HG03342 (cell line): ENCODE measurements at regions not wholly inside any gene's neighbourhood (a gene's known extent, or its start where the extent isn't known, plus 50 kb on each side); places are given as distances from the start of the nearest gene placed in this dataset.

Source experiments
- ATAC-seq: cut with Tn5 transposase; IDR thresholded peaks from one replicate; pipeline ENCODE4 v1.9.1; 2021; ENCODE audit warnings: mild to moderate bottlenecking, moderate library complexity; ENCODE audit not compliant: unreplicated experiment

GRCh38 chr6:5946701-5947100 lies 60.0 kb downstream of the NRN1 start:
- no peak for ATAC-seq

- ATAC-seq = no peak
These were observed 60.5 kb downstream of the NRN1 start for GRCh38 chr6:5946181-5946580.

GRCh38 chr6:5943591-5943990 lies 63.1 kb downstream of the NRN1 start:
- ATAC-seq = no peak

GRCh38 chr6:5942591-5942990 lies 64.1 kb downstream of the NRN1 start:
- no peak for ATAC-seq

GRCh38 chr6:5941188-5941587 lies 65.5 kb downstream of the NRN1 start:
- ATAC-seq = no peak

GRCh38 chr6:5938934-5939333 lies 67.8 kb downstream of the NRN1 start:
- ATAC-seq = no peak

GRCh38 chr6:5937936-5938706 lies 68.6 kb downstream of the NRN1 start:
- no peak for ATAC-seq

- no peak for ATAC-seq
These were observed 69.4 kb downstream of the NRN1 start for GRCh38 chr6:5937169-5937909.

- no peak for ATAC-seq
These were observed 70.1 kb downstream of the NRN1 start for GRCh38 chr6:5936631-5937030.

GRCh38 chr6:5936140-5936539 lies 70.6 kb downstream of the NRN1 start:
- no peak for ATAC-seq

GRCh38 chr6:5930968-5931367 lies 75.8 kb downstream of the NRN1 start:
- no peak for ATAC-seq

GRCh38 chr6:5930143-5930770 lies 76.5 kb downstream of the NRN1 start:
- ATAC-seq = no peak

GRCh38 chr6:5923840-5924239 lies 82.9 kb downstream of the NRN1 start:
- ATAC-seq = no peak

- ATAC-seq = no peak
These were observed 84.5 kb downstream of the NRN1 start for GRCh38 chr6:5922230-5922629.

GRCh38 chr6:5909721-5910120 lies 97.0 kb downstream of the NRN1 start:
- no peak for ATAC-seq

- no peak for ATAC-seq
These were observed 99.9 kb downstream of the NRN1 start for GRCh38 chr6:5906842-5907241.

GRCh38 chr6:5906340-5906670 lies 100.4 kb downstream of the NRN1 start:
- no peak for ATAC-seq

GRCh38 chr6:5905431-5906339 lies 101.0 kb downstream of the NRN1 start:
- no peak for ATAC-seq

GRCh38 chr6:5904532-5904931 lies 102.2 kb downstream of the NRN1 start:
- no peak for ATAC-seq

- no peak for ATAC-seq
These were observed 107.3 kb downstream of the NRN1 start for GRCh38 chr6:5899216-5900045.
